HEK293 (cell line): ENCODE measurements at regions not wholly inside any gene's neighbourhood (a gene's known extent, or its start where the extent isn't known, plus 50 kb on each side); places are given as distances from the start of the nearest gene placed in this dataset.

Source experiments
- MZF1 ChIP-seq: fragments of 450-650 bp; formaldehyde crosslinking; IDR thresholded peaks from 2 replicates; pipeline ENCODE4 v1.5.1; 2017; ENCODE audit warnings: missing biosample characterization, missing genetic modification characterization, borderline replicate concordance
- ZNF416 ChIP-seq: fragments of 450-650 bp; formaldehyde crosslinking; IDR thresholded peaks from 2 replicates; pipeline ENCODE4 v1.5.1; 2016; ENCODE audit warnings: missing biosample characterization, missing genetic modification characterization
- ZNF777 ChIP-seq: fragments of 450-650 bp; formaldehyde crosslinking; IDR thresholded peaks from 2 replicates; pipeline ENCODE4 v1.5.1; 2017; ENCODE audit warnings: missing biosample characterization, missing genetic modification characterization, borderline replicate concordance
- ZNF830 ChIP-seq: fragments of 450-650 bp; IDR thresholded peaks from 2 replicates; pipeline ENCODE4 v1.5.0; 2018; ENCODE audit warnings: missing biosample characterization, missing genetic modification characterization, low read depth, mild to moderate bottlenecking, moderate library complexity
- TF ChIP-seq, protein P1 (sequence below): fragments of 450-650 bp; formaldehyde crosslinking; IDR thresholded peaks from 2 replicates; pipeline ENCODE4 v1.5.1; 2016; ENCODE audit warnings: missing biosample characterization, missing genetic modification characterization
- TF ChIP-seq, protein P2 (sequence below): sonication (generic); formaldehyde crosslinking; IDR thresholded peaks from 2 replicates; pipeline ENCODE4 v1.8.1; 2022; ENCODE audit warnings: mild to moderate bottlenecking, moderate library complexity, missing genetic modification reagents

DNA sequence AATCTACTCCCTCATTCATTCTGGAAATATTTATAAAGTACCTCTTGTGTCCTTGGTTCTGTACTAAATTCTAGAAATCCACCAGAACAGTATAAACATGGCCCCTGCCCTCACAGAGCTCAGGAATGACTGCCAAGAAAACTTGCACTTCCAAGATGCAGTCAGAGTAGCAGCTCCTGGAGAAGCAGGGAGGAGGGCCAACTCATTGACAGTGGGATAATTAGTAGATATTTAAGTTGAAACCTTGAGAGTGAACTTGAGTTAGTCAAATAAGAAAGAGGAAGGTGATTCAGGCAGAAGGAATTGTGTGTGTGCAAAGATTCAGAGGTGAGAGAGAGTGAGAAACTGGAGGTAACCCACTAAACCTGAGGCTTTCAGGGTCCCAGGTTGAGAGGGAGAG is 182.2 kb upstream of the INHBA start:
- TF ChIP-seq, protein P1, sequence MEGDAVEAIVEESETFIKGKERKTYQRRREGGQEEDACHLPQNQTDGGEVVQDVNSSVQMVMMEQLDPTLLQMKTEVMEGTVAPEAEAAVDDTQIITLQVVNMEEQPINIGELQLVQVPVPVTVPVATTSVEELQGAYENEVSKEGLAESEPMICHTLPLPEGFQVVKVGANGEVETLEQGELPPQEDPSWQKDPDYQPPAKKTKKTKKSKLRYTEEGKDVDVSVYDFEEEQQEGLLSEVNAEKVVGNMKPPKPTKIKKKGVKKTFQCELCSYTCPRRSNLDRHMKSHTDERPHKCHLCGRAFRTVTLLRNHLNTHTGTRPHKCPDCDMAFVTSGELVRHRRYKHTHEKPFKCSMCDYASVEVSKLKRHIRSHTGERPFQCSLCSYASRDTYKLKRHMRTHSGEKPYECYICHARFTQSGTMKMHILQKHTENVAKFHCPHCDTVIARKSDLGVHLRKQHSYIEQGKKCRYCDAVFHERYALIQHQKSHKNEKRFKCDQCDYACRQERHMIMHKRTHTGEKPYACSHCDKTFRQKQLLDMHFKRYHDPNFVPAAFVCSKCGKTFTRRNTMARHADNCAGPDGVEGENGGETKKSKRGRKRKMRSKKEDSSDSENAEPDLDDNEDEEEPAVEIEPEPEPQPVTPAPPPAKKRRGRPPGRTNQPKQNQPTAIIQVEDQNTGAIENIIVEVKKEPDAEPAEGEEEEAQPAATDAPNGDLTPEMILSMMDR: no peak
- TF ChIP-seq ZNF416: no peak
- no peak for TF ChIP-seq ZNF830 (tag by site-specific recombination)
- no peak for TF ChIP-seq MZF1 (tag by site-specific recombination)
- no peak for TF ChIP-seq ZNF777 (tag by site-specific recombination)
- TF ChIP-seq, protein P2, sequence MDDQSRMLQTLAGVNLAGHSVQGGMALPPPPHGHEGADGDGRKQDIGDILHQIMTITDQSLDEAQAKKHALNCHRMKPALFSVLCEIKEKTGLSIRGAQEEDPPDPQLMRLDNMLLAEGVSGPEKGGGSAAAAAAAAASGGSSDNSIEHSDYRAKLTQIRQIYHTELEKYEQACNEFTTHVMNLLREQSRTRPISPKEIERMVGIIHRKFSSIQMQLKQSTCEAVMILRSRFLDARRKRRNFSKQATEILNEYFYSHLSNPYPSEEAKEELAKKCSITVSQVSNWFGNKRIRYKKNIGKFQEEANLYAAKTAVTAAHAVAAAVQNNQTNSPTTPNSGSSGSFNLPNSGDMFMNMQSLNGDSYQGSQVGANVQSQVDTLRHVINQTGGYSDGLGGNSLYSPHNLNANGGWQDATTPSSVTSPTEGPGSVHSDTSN (CRISPR knock-in tag): no peak
